ENCODE measurements at regions not wholly inside any gene's neighbourhood (a gene's known extent, or its start where the extent isn't known, plus 50 kb on each side); places are given as distances from the start of the nearest gene placed in this dataset.

GRCh38 chr2:215625207-215625606 is 189.3 kb upstream of the FN1 start:
- no TSS peak for BruUV-seq (replicated peaks)
- intact Hi-C loops (cut with micrococcal nuclease; ENCODE audit: unreplicated experiment) (no loop called here), in situ Hi-C loops (cut with HindIII; ENCODE audit: low pct_unique_long_range_greater_than_20kb, low sequenced_read_pairs) (no loop called here)
- H3K36me3 ChIP-seq (ENCODE audit: control insufficient read depth, insufficient read depth, low read length) = no peaks in the 10 kb centered on the region
- no peak overlapping the region for H3K4me3 ChIP-seq (ENCODE audit: low read depth in 2 of 2, low read length in 2 of 2)
- H3K27ac ChIP-seq (ENCODE audit: low read length) = no peak overlapping the region
- POLR2A ChIA-PET = no interaction called here
- no peak for DNase-seq (ENCODE audit: low read depth, low spot score)
- no peak for TF ChIP-seq POLR2AphosphoS5 (IDR thresholded peaks at IDR 0.05; ENCODE audit: low read depth, low read length)
- no peak for TF ChIP-seq SIN3A (IDR thresholded peaks at IDR 0.05; ENCODE audit: borderline replicate concordance, insufficient read depth, low read depth, low read length)
- no peak for TF ChIP-seq TCF7L2 (IDR thresholded peaks at IDR 0.05; ENCODE audit: low read depth, low read length)
- TF ChIP-seq, protein P1, sequence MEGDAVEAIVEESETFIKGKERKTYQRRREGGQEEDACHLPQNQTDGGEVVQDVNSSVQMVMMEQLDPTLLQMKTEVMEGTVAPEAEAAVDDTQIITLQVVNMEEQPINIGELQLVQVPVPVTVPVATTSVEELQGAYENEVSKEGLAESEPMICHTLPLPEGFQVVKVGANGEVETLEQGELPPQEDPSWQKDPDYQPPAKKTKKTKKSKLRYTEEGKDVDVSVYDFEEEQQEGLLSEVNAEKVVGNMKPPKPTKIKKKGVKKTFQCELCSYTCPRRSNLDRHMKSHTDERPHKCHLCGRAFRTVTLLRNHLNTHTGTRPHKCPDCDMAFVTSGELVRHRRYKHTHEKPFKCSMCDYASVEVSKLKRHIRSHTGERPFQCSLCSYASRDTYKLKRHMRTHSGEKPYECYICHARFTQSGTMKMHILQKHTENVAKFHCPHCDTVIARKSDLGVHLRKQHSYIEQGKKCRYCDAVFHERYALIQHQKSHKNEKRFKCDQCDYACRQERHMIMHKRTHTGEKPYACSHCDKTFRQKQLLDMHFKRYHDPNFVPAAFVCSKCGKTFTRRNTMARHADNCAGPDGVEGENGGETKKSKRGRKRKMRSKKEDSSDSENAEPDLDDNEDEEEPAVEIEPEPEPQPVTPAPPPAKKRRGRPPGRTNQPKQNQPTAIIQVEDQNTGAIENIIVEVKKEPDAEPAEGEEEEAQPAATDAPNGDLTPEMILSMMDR (IDR thresholded peaks at IDR 0.05) = no peak
- TF ChIP-seq REST (IDR thresholded peaks at IDR 0.05; ENCODE audit: insufficient read depth in 1 of 2, low read depth in 2 of 2, low read length in 1 of 2) = no peak
- H3K27me3 ChIP-seq (ENCODE audit: control insufficient read depth, insufficient read depth, low read length) = no peaks in the 10 kb centered on the region
- H3K9me3 ChIP-seq (ENCODE audit: control insufficient read depth, insufficient read depth, low read depth, low read length) = no peaks in the 10 kb centered on the region
- H3K4me1 ChIP-seq (ENCODE audit: control insufficient read depth, insufficient read depth, low read length) = no peaks in the 10 kb centered on the region
- ATAC-seq = no peak
- CTCF ChIA-PET = no interaction called here

GRCh38 chr2:215624423-215624829 is 188.6 kb upstream of the FN1 start:
- H3K27me3 ChIP-seq (ENCODE audit: control insufficient read depth, insufficient read depth, low read length) = no peaks in the 10 kb centered on the region
- in situ Hi-C loops (cut with HindIII; ENCODE audit: low pct_unique_long_range_greater_than_20kb, low sequenced_read_pairs) = no loop called here
- no peaks in the 10 kb centered on the region for H3K9me3 ChIP-seq (ENCODE audit: control insufficient read depth, insufficient read depth, low read depth, low read length)
- no peaks in the 10 kb centered on the region for H3K36me3 ChIP-seq (ENCODE audit: control insufficient read depth, insufficient read depth, low read length)
- ATAC-seq (no peak), DNase-seq (ENCODE audit: low read depth, low spot score) (no peak)
- intact Hi-C loops (cut with micrococcal nuclease; ENCODE audit: unreplicated experiment) = no loop called here
- no TSS peak for BruUV-seq (replicated peaks)
- ChIA-PET CTCF (no interaction called here), POLR2A (no interaction called here)
- TF ChIP-seq, protein P1 (IDR thresholded peaks at IDR 0.05) = no peak
- no peak for TF ChIP-seq REST (IDR thresholded peaks at IDR 0.05; ENCODE audit: insufficient read depth in 1 of 2, low read depth in 2 of 2, low read length in 1 of 2)
- no peak for TF ChIP-seq TCF7L2 (IDR thresholded peaks at IDR 0.05; ENCODE audit: low read depth, low read length)
- no peak for TF ChIP-seq POLR2AphosphoS5 (IDR thresholded peaks at IDR 0.05; ENCODE audit: low read depth, low read length)
- TF ChIP-seq SIN3A (IDR thresholded peaks at IDR 0.05; ENCODE audit: borderline replicate concordance, insufficient read depth, low read depth, low read length) = no peak
- no peaks in the 10 kb centered on the region for H3K4me1 ChIP-seq (ENCODE audit: control insufficient read depth, insufficient read depth, low read length)
- no peak overlapping the region for H3K4me3 ChIP-seq (ENCODE audit: low read depth in 2 of 2, low read length in 2 of 2)
- no peak overlapping the region for H3K27ac ChIP-seq (ENCODE audit: low read length)
